H1 (cell line): ENCODE measurements at regions not wholly inside any gene's neighbourhood (a gene's known extent, or its start where the extent isn't known, plus 50 kb on each side); places are given as distances from the start of the nearest gene placed in this dataset.

Source experiments
- CTCF ChIA-PET: fragments of 300-600 bp; sonication (Branson Sonifier 250); formaldehyde crosslinking; loops from one replicate; lab custom pipeline; 2021; ENCODE audit not compliant: partially characterized antibody; lab: Charles Lee
- POLR2A ChIA-PET: fragments of 300-600 bp; sonication (Branson Sonifier 250); formaldehyde crosslinking; loops from one replicate; lab custom pipeline; 2021; ENCODE audit warnings: inconsistent platforms; ENCODE audit not compliant: partially characterized antibody; lab: Charles Lee
- DNase-seq, 2 experiments: peaks; one replicate each; pipeline versions ENCODE4 v3.0.0 to v3.0.0-alpha.2; 2010 to 2022; ENCODE audit warnings: low spot score in 2 of 2, low read depth in 1 of 2, mixed read lengths in 1 of 2
- FAIRE-seq: peaks from 2 replicates; lab custom pipeline; 2011; peaks lifted over from hg19 to GRCh38; lab: Jason Lieb, UNC
- H2AFZ ChIP-seq: 2 replicates; pipeline ENCODE4 v1.8.1; 2012; ENCODE audit warnings: low read length, inconsistent platforms
- H2AK5ac ChIP-seq: 2 replicates; pipeline ENCODE4 v1.6.1; 2013; ENCODE audit warnings: low read depth, low read length
- H2BK120ac ChIP-seq: replicated peaks from 2 replicates; pipeline ENCODE3; 2013; ENCODE audit warnings: low read depth, low read length, inconsistent platforms
- H2BK12ac ChIP-seq: 2 replicates; pipeline ENCODE4 v1.6.1; 2013; ENCODE audit warnings: low read depth, low read length
- H2BK15ac ChIP-seq: 2 replicates; pipeline ENCODE4 v1.6.1; 2013; ENCODE audit warnings: low read length
- H2BK20ac ChIP-seq: 2 replicates; pipeline ENCODE4 v1.6.1; 2013; ENCODE audit warnings: low read length
- H2BK5ac ChIP-seq: 2 replicates; pipeline ENCODE4 v1.6.1; 2013; ENCODE audit warnings: low read depth, low read length
- H3K14ac ChIP-seq: 2 replicates; pipeline ENCODE4 v1.6.1; 2013; ENCODE audit warnings: inconsistent platforms; ENCODE audit not compliant: insufficient read length
- H3K18ac ChIP-seq: 2 replicates; pipeline ENCODE4 v1.6.1; 2013; ENCODE audit warnings: low read length; ENCODE audit errors: extremely low read depth
- H3K23ac ChIP-seq: 2 replicates; pipeline ENCODE4 v1.6.1; 2013; ENCODE audit warnings: inconsistent platforms; ENCODE audit not compliant: insufficient read length
- H3K23me2 ChIP-seq: 2 replicates; pipeline ENCODE4 v1.6.1; 2013; ENCODE audit warnings: low read depth, low read length
- H3K27ac ChIP-seq: 2 replicates; pipeline ENCODE4 v1.6.1; 2011; ENCODE audit warnings: low read depth, low read length, inconsistent platforms
- H3K27me3 ChIP-seq, 4 experiments: replicated peaks in 1 of 4; 1 replicate in 1 of 4; 2 replicates in 3 of 4; pipeline versions ENCODE4 v1.6.1 to v1.8.1; 2011 to 2013; ENCODE audit warnings: low read length in 3 of 4, mild to moderate bottlenecking in 3 of 4, inconsistent platforms in 2 of 4, mixed read lengths in 2 of 4, moderate library complexity in 1 of 4; ENCODE audit not compliant: control insufficient read depth in 3 of 4, insufficient read depth in 3 of 4; ENCODE audit errors: extremely low read depth in 1 of 4
- H3K36me3 ChIP-seq, 4 experiments: 2 replicates each; pipeline versions ENCODE4 v1.6.1 to v1.8.1; 2011 to 2013; ENCODE audit warnings: mild to moderate bottlenecking in 4 of 4, low read length in 3 of 4, moderate library complexity in 2 of 4, control low read depth in 1 of 4, inconsistent platforms in 1 of 4; ENCODE audit not compliant: insufficient read depth in 4 of 4, control insufficient read depth in 2 of 4
- H3K4ac ChIP-seq: replicated peaks from 2 replicates; pipeline ENCODE3; 2013; ENCODE audit warnings: low read length, low read depth, mixed read lengths, inconsistent platforms; ENCODE audit not compliant: insufficient read length
- H3K4me1 ChIP-seq, 4 experiments: replicated peaks in 1 of 4; 1 replicate in 1 of 4; 2 replicates in 3 of 4; pipeline versions ENCODE4 v1.6.1 to v1.8.1; 2011 to 2013; ENCODE audit warnings: low read length in 3 of 4, inconsistent platforms in 2 of 4, mixed read lengths in 1 of 4; ENCODE audit not compliant: insufficient read depth in 4 of 4, control insufficient read depth in 3 of 4
- H3K4me2 ChIP-seq, 2 experiments: 2 replicates each; pipeline versions ENCODE4 v1.6.1 to v1.8.1; 2011 to 2013; ENCODE audit warnings: low read depth in 2 of 2, low read length in 2 of 2, control low read depth in 1 of 2, inconsistent platforms in 1 of 2, mild to moderate bottlenecking in 1 of 2; ENCODE audit not compliant: insufficient read depth in 1 of 2
- H3K4me3 ChIP-seq, 4 experiments: fragments of 200-600, 300-600 bp in 1 of 4; sonication (generic), shearing (Covaris generic), sonication (Bioruptor Twin) in 1 of 4; 2 replicates each; pipeline versions ENCODE4 v1.5.1 to v1.8.1; 2011 to 2016; ENCODE audit warnings: low read length in 4 of 4, low read depth in 3 of 4, control low read depth in 2 of 4, inconsistent platforms in 2 of 4, mild to moderate bottlenecking in 2 of 4, mixed read lengths in 1 of 4, moderate library complexity in 1 of 4; ENCODE audit not compliant: insufficient read depth in 2 of 4; ENCODE audit errors: extremely low read depth in 1 of 4
- H3K56ac ChIP-seq: replicated peaks from 2 replicates; pipeline ENCODE3; 2013; ENCODE audit warnings: low read depth, mild to moderate bottlenecking, mixed read lengths, low read length, inconsistent platforms; ENCODE audit not compliant: insufficient read length
- H3K79me1 ChIP-seq: 2 replicates; pipeline ENCODE4 v1.6.1; 2013; ENCODE audit warnings: low read depth, low read length, control low read depth
- H3K79me2 ChIP-seq, 2 experiments: 2 replicates each; pipeline versions ENCODE4 v1.6.1 to v1.8.1; 2012 to 2013; ENCODE audit warnings: low read length in 2 of 2, mild to moderate bottlenecking in 2 of 2, inconsistent platforms in 1 of 2; ENCODE audit not compliant: insufficient read depth in 2 of 2, control insufficient read depth in 1 of 2
- H3K9ac ChIP-seq, 4 experiments: replicated peaks in 1 of 4; 1 replicate in 1 of 4; 2 replicates in 3 of 4; pipeline versions ENCODE4 v1.6.1 to v1.8.1; 2011 to 2013; ENCODE audit warnings: low read depth in 3 of 4, low read length in 3 of 4, control low read depth in 2 of 4, mild to moderate bottlenecking in 2 of 4, moderate library complexity in 2 of 4, inconsistent platforms in 1 of 4; ENCODE audit errors: extremely low read depth in 1 of 4
- H3K9me3 ChIP-seq, 2 experiments: 2 replicates each; pipeline versions ENCODE4 v1.6.1 to v1.8.1; 2012 to 2013; ENCODE audit warnings: mild to moderate bottlenecking in 2 of 2, moderate library complexity in 2 of 2, control low read depth in 1 of 2, inconsistent platforms in 1 of 2, low read depth in 1 of 2, low read length in 1 of 2, mixed read lengths in 1 of 2; ENCODE audit not compliant: insufficient read depth in 2 of 2
- H4K20me1 ChIP-seq, 2 experiments: replicated peaks in 1 of 2; 2 replicates each; pipeline versions ENCODE3 to v1.8.1; 2011 to 2013; ENCODE audit warnings: inconsistent platforms in 2 of 2, low read length in 2 of 2, mild to moderate bottlenecking in 1 of 2; ENCODE audit not compliant: insufficient read depth in 2 of 2, control insufficient read depth in 1 of 2
- H4K5ac ChIP-seq: 2 replicates; pipeline ENCODE4 v1.6.1; 2013; ENCODE audit warnings: low read length, low read depth, mixed read lengths, inconsistent platforms; ENCODE audit not compliant: insufficient read length
- H4K8ac ChIP-seq: 2 replicates; pipeline ENCODE4 v1.8.0; 2013; ENCODE audit warnings: mild to moderate bottlenecking, moderate library complexity, low read length, inconsistent platforms; ENCODE audit not compliant: insufficient read depth; ENCODE audit errors: extremely low read depth
- H4K91ac ChIP-seq: replicated peaks from 2 replicates; pipeline ENCODE3; 2013; ENCODE audit warnings: low read length, mixed read lengths, inconsistent platforms; ENCODE audit not compliant: insufficient read length
- CEBPB ChIP-seq: IDR thresholded peaks from 2 replicates; pipeline ENCODE4 v1.6.1; 2012; ENCODE audit warnings: low read depth, low read length
- EP300 ChIP-seq, 2 experiments: IDR thresholded peaks; 1 replicate in 1 of 2; 2 replicates in 1 of 2; pipeline ENCODE4 v1.6.1; 2011 to 2012; ENCODE audit warnings: low read depth in 2 of 2, low read length in 2 of 2, mild to moderate bottlenecking in 2 of 2, borderline replicate concordance in 1 of 2, inconsistent platforms in 1 of 2, moderate library complexity in 1 of 2
- HDAC2 ChIP-seq, 2 experiments: fragments of 300-600 bp in 1 of 2; sonication (generic) in 1 of 2; IDR thresholded peaks; 2 replicates each; pipeline ENCODE4 v1.6.1; 2011 to 2012; ENCODE audit warnings: low read depth in 2 of 2, low read length in 2 of 2, mild to moderate bottlenecking in 2 of 2, moderate library complexity in 2 of 2, borderline replicate concordance in 1 of 2, inconsistent platforms in 1 of 2
- KDM5A ChIP-seq: fragments of 200-600 bp; IDR thresholded peaks from 2 replicates; pipeline ENCODE4 v1.7.1; 2012; ENCODE audit warnings: mild to moderate bottlenecking, low read length, inconsistent platforms, mixed read lengths
- POLR2A ChIP-seq, 2 experiments: IDR thresholded peaks; 1 replicate in 1 of 2; 2 replicates in 1 of 2; pipeline ENCODE4 v1.6.1; 2011; ENCODE audit warnings: low read depth in 2 of 2, low read length in 2 of 2, mild to moderate bottlenecking in 2 of 2; ENCODE audit errors: control extremely low read depth in 1 of 2
- SIN3A ChIP-seq, 2 experiments: IDR thresholded peaks in 1 of 2; conservative IDR thresholded peaks in 1 of 2; 2 replicates each; pipeline ENCODE4 v1.6.1; 2011 to 2012; ENCODE audit warnings: low read length in 2 of 2, improper control_type of control experiment in 1 of 2, low read depth in 1 of 2, mild to moderate bottlenecking in 1 of 2
- TAF1 ChIP-seq: IDR thresholded peaks from 2 replicates; pipeline ENCODE4 v1.6.1; 2011; ENCODE audit warnings: mild to moderate bottlenecking, low read depth, low read length
- WGBS, 2 experiments: shearing (Covaris generic) in 1 of 2; methylation state at CpG; one replicate each; pipeline versions ENCODE4 v1.1.6 to v1.1.7; 2013 to 2015; ENCODE audit warnings: low lambda C conversion rate in 2 of 2, mixed read lengths in 2 of 2, inconsistent platforms in 1 of 2, low coverage in 1 of 2, missing lambda C conversion rate in 1 of 2; ENCODE audit not compliant: insufficient replicate concordance in 2 of 2, insufficient coverage in 1 of 2, insufficient read length in 1 of 2; ENCODE audit errors: extremely low coverage in 1 of 2, missing lambda C conversion rate in 1 of 2; 5-methylcytosine and 5-hydroxymethylcytosine counted together
- TF ChIP-seq, protein P1 (sequence below): IDR thresholded peaks from 2 replicates; pipeline ENCODE4 v1.6.1; 2011; ENCODE audit warnings: low read depth, mild to moderate bottlenecking, low read length; ENCODE audit not compliant: insufficient read depth
- TF ChIP-seq, protein P2 (sequence below): IDR thresholded peaks from 2 replicates; pipeline ENCODE4 v1.6.1; 2011; ENCODE audit warnings: low read length, improper control_type of control experiment

DNA sequence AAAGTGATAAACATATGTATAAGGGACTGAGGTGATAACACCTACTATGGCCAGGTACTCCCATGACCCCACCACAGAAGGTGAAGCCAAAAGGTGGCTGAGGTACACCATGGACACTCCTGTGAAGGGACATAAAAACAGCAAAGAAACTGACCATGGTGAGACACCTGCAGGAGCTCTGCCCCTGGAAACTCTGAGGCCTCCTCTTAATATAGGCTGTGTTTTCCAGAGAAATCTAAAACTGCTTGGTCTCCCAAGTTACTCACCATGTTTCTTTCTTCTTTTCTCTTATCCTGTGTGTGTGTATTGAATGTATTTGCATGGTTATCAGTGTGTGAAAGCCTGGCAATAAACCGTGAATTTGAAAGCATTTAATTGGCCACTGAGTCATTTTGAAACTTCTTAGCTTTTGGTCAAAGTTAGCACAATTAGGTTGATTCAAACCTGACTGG lies 739.3 kb upstream of the GCFC2 start:
- Histone ChIP-seq H3K27ac (no peak overlapping the region), H2AK5ac (no peak overlapping the region), H3K4me2 (no peak overlapping the region), H4K91ac (no peak overlapping the region), H2BK15ac (no peak overlapping the region), H3K4me3 (no peak overlapping the region), H3K23me2 (no peaks in the 10 kb centered on the region), H3K14ac (no peak overlapping the region), H3K9me3 (peaks cover 2 to 5% of the 10 kb centered on the region in 2 experiments; a peak in 2 of 4 replicates), H2AFZ (0 out of 2 replicates have a peak overlapping the region, but pooled peaks have one; percentile 15), H2BK120ac (no peak overlapping the region), H3K56ac (no peak overlapping the region), H3K23ac (no peak overlapping the region), H4K5ac (no peak overlapping the region), H3K18ac (no peak overlapping the region), H3K79me2 (no peaks in the 10 kb centered on the region), H3K27me3 (no peaks in the 10 kb centered on the region), H3K36me3 (peaks cover 0 to 3% (median 0%) of the 10 kb centered on the region in 4 experiments; a peak in 1 of 8 replicates), H3K4me1 (peaks cover 0 to 6% (median 0%) of the 10 kb centered on the region in 4 experiments; a peak in 1 of 7 replicates), H2BK5ac (no peak overlapping the region), H3K9ac (no peak overlapping the region), H3K4ac (no peak overlapping the region), H4K20me1 (no peaks in the 10 kb centered on the region), H4K8ac (no peak overlapping the region), H2BK20ac (no peak overlapping the region), H3K79me1 (no peaks in the 10 kb centered on the region), H2BK12ac (no peak overlapping the region)
- no peak for DNase-seq
- ChIA-PET POLR2A (no interaction called here), CTCF (interaction anchor here (0.6 to 1.0 kb wide), 2 partner anchors 209 to 545 kb away, joined by 3 to 4 read pairs; no protein-coding TSS in a partner anchor)
- FAIRE-seq, result no peak
- TF ChIP-seq CEBPB (no peak), TAF1 (no peak), HDAC2 (IDR thresholded peaks at IDR 0.05; ENCODE audit: borderline replicate concordance in 1 of 2, low read depth in 2 of 2, low read length in 2 of 2) (no peak), SIN3A (conservative IDR thresholded peaks at IDR 0.05 in 1 of 2, IDR thresholded peaks at IDR 0.05 in 1 of 2; ENCODE audit: low read depth in 1 of 2, low read length in 2 of 2) (no peak), KDM5A (no peak), EP300 (IDR thresholded peaks at IDR 0.05; ENCODE audit: borderline replicate concordance in 1 of 2, low read depth in 2 of 2, low read length in 2 of 2) (no peak), POLR2A (IDR thresholded peaks at IDR 0.05; ENCODE audit: control extremely low read depth in 1 of 2, low read depth in 2 of 2, low read length in 2 of 2) (no peak)
- TF ChIP-seq, protein P1, sequence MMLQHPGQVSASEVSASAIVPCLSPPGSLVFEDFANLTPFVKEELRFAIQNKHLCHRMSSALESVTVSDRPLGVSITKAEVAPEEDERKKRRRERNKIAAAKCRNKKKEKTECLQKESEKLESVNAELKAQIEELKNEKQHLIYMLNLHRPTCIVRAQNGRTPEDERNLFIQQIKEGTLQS, result no peak
- TF ChIP-seq, protein P2, sequence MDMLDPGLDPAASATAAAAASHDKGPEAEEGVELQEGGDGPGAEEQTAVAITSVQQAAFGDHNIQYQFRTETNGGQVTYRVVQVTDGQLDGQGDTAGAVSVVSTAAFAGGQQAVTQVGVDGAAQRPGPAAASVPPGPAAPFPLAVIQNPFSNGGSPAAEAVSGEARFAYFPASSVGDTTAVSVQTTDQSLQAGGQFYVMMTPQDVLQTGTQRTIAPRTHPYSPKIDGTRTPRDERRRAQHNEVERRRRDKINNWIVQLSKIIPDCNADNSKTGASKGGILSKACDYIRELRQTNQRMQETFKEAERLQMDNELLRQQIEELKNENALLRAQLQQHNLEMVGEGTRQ, result no peak
- WGBS, 2 experiments, result 86% methylated on average over 1 of the region's 1 CpG; no CpG with 5 or more reads in 1 of the 2 experiments
